Endothelial cell of umbilical vein (primary cell): ENCODE measurements at regions not wholly inside any gene's neighbourhood (a gene's known extent, or its start where the extent isn't known, plus 50 kb on each side); places are given as distances from the start of the nearest gene placed in this dataset.

ENCODE experiments used
- BruUV-seq: library from RNA; stranded (reverse); fragments of 400-500 nt; replicated peaks from 2 replicates; lab custom pipeline; 2021; lab: Mats Ljungman, UMichigan
- CTCF ChIA-PET: fragments of 300-600, 350-600 bp; sonication (Branson Sonifier 250); formaldehyde crosslinking; loops from one replicate; lab custom pipeline; 2021; ENCODE audit warnings: antibody characterized with exemption, inconsistent platforms; lab: Charles Lee
- POLR2A ChIA-PET: fragments of 300-600, 350-600 bp; sonication (Branson Sonifier 250); formaldehyde crosslinking; loops from one replicate; lab custom pipeline; 2021; ENCODE audit warnings: antibody characterized with exemption, inconsistent platforms; lab: Charles Lee
- DNase-seq: peaks from one replicate; pipeline ENCODE4 v3.0.0-alpha.2; 2011; ENCODE audit warnings: low read depth, low spot score
- FAIRE-seq: peaks from 2 replicates; lab custom pipeline; 2011; peaks lifted over from hg19 to GRCh38; lab: Jason Lieb, UNC
- H2AFZ ChIP-seq: 2 replicates; pipeline ENCODE4 v1.6.0; 2012; ENCODE audit warnings: low read depth, low read length, control low read depth, inconsistent platforms
- H3K27ac ChIP-seq: 2 replicates; pipeline ENCODE4 v1.5.1; 2011; ENCODE audit warnings: low read depth, mild to moderate bottlenecking, control low read depth, low read length, moderate library complexity; ENCODE audit not compliant: insufficient read depth
- H3K27me3 ChIP-seq, 2 experiments: 2 replicates each; pipeline versions ENCODE4 v1.6.0 to v1.6.1; 2011; ENCODE audit warnings: low read length in 2 of 2, mixed read lengths in 1 of 2; ENCODE audit not compliant: control insufficient read depth in 2 of 2, insufficient read depth in 2 of 2
- H3K36me3 ChIP-seq, 2 experiments: 2 replicates in 1 of 2; 3 replicates in 1 of 2; pipeline ENCODE4 v1.5.1; 2011; ENCODE audit warnings: low read length in 2 of 2, mild to moderate bottlenecking in 1 of 2, moderate library complexity in 1 of 2; ENCODE audit not compliant: control insufficient read depth in 2 of 2, insufficient read depth in 2 of 2; ENCODE audit errors: extremely low read depth in 1 of 2
- H3K4me1 ChIP-seq: 3 replicates; pipeline ENCODE4 v1.5.1; 2011; ENCODE audit warnings: mild to moderate bottlenecking, low read length; ENCODE audit not compliant: control insufficient read depth, insufficient read depth; ENCODE audit errors: extremely low read depth
- H3K4me2 ChIP-seq: 2 replicates; pipeline ENCODE4 v1.6.1; 2011; ENCODE audit warnings: low read length, control low read depth, mixed read lengths; ENCODE audit not compliant: insufficient read depth
- H3K4me3 ChIP-seq, 3 experiments: fragments of 200-600 bp in 1 of 3; sonication (generic), shearing (Covaris generic) in 1 of 3; replicated peaks in 1 of 3; 2 replicates each; pipeline ENCODE4 v1.5.1; 2011 to 2016; ENCODE audit warnings: control low read depth in 3 of 3, low read length in 3 of 3, mild to moderate bottlenecking in 2 of 3, inconsistent platforms in 1 of 3, low read depth in 1 of 3, moderate library complexity in 1 of 3; ENCODE audit not compliant: insufficient read depth in 1 of 3
- H3K79me2 ChIP-seq: 2 replicates; pipeline ENCODE4 v1.6.0; 2012; ENCODE audit warnings: low read length, inconsistent platforms; ENCODE audit not compliant: control insufficient read depth, insufficient read depth
- H3K9ac ChIP-seq: replicated peaks from 2 replicates; pipeline ENCODE3; 2011; ENCODE audit warnings: low read length, control low read depth; ENCODE audit not compliant: insufficient read depth; ENCODE audit errors: extremely low read depth
- H3K9me1 ChIP-seq: replicated peaks from 3 replicates; pipeline ENCODE4 v1.6.0; 2011; ENCODE audit warnings: mild to moderate bottlenecking, low read length; ENCODE audit not compliant: control insufficient read depth, insufficient read depth; ENCODE audit errors: extremely low read depth
- H3K9me3 ChIP-seq: replicated peaks from 2 replicates; pipeline ENCODE4 v1.5.1; 2012; ENCODE audit warnings: low read length, inconsistent platforms; ENCODE audit not compliant: control insufficient read depth, insufficient read depth
- H4K20me1 ChIP-seq: replicated peaks from 2 replicates; pipeline ENCODE3; 2011; ENCODE audit warnings: mild to moderate bottlenecking, low read length; ENCODE audit not compliant: control insufficient read depth, insufficient read depth; ENCODE audit errors: extremely low read depth
- EZH2 ChIP-seq: IDR thresholded peaks from 2 replicates; pipeline ENCODE4 v1.6.1; 2012; ENCODE audit warnings: borderline replicate concordance, low read depth, mild to moderate bottlenecking, moderate library complexity, low read length, inconsistent platforms; ENCODE audit not compliant: severe bottlenecking
- FOS ChIP-seq: IDR thresholded peaks from 2 replicates; pipeline ENCODE4 v1.6.1; 2011; ENCODE audit warnings: mild to moderate bottlenecking, low read length, moderate library complexity, borderline replicate concordance; ENCODE audit not compliant: insufficient read depth
- GATA2 ChIP-seq: IDR thresholded peaks from 2 replicates; pipeline ENCODE4 v1.7.0; 2011; ENCODE audit warnings: low read depth, mild to moderate bottlenecking, moderate library complexity, mixed read lengths, low read length; ENCODE audit not compliant: insufficient read length, insufficient read depth
- JUN ChIP-seq: IDR thresholded peaks from 2 replicates; pipeline ENCODE4 v1.6.1; 2011; ENCODE audit warnings: borderline replicate concordance, low read depth; ENCODE audit not compliant: insufficient read length, insufficient read depth
- MAX ChIP-seq: IDR thresholded peaks from 2 replicates; pipeline ENCODE4 v1.6.1; 2011; ENCODE audit not compliant: insufficient read depth, insufficient read length
- MYC ChIP-seq: IDR thresholded peaks from one replicate; pipeline ENCODE4 v1.6.1; 2011; ENCODE audit warnings: mild to moderate bottlenecking, low read depth, low read length
- POLR2A ChIP-seq: IDR thresholded peaks from 2 replicates; pipeline ENCODE4 v1.6.1; 2012; ENCODE audit warnings: low read depth, mild to moderate bottlenecking, control low read depth, low read length
- POLR2AphosphoS5 ChIP-seq: IDR thresholded peaks from 2 replicates; pipeline ENCODE4 v1.6.1; 2012; ENCODE audit warnings: low read depth, mild to moderate bottlenecking, control low read depth, low read length, moderate library complexity; ENCODE audit not compliant: insufficient read depth
- dilution Hi-C: fragments of 300-500 bp; cut with MboI; formaldehyde crosslinking; loops from one replicate; pipeline ENCODE4 v1.15.0; 2019; ENCODE audit warnings: low sequenced_read_pairs; ENCODE audit not compliant: extremely low pct_ligation_motif_present
- intact Hi-C: fragments of 100-400 bp; cut with micrococcal nuclease; formaldehyde crosslinking; loops from one replicate; pipeline ENCODE4 v1.10.0; 2022
- TF ChIP-seq, protein P1 (sequence below), 2 donors: IDR thresholded peaks; 1 replicate in 1 of 2; 2 replicates in 1 of 2; pipeline ENCODE4 v1.5.1; 2011; ENCODE audit warnings: low read length in 2 of 2, mild to moderate bottlenecking in 2 of 2, moderate library complexity in 2 of 2, control low read depth in 1 of 2, inconsistent platforms in 1 of 2, low read depth in 1 of 2; ENCODE audit not compliant: insufficient read depth in 1 of 2; ENCODE audit errors: extremely low read depth in 1 of 2

- Histone ChIP-seq H3K27me3 (no peaks in the 10 kb centered on the region), H3K9me3 (no peaks in the 10 kb centered on the region), H3K27ac (no peak overlapping the region), H3K36me3 (no peaks in the 10 kb centered on the region), H3K4me2 (no peak overlapping the region), H4K20me1 (no peaks in the 10 kb centered on the region), H3K9me1 (no peaks in the 10 kb centered on the region), H3K79me2 (no peaks in the 10 kb centered on the region), H3K9ac (no peak overlapping the region), H3K4me3 (no peak overlapping the region), H2AFZ (no peak overlapping the region), H3K4me1 (peaks cover under 1% of the 10 kb centered on the region)
- DNase-seq (no peak), FAIRE-seq (no peak)
- no TSS peak for BruUV-seq
- intact Hi-C loops = no loop called here
- dilution Hi-C loops = no loop called here
- no peak for TF ChIP-seq FOS
- TF ChIP-seq MYC = no peak
- TF ChIP-seq JUN = no peak
- TF ChIP-seq POLR2AphosphoS5 = no peak
- no peak for TF ChIP-seq EZH2
- no peak for TF ChIP-seq MAX
- TF ChIP-seq POLR2A = no peak
- no peak for TF ChIP-seq GATA2
- TF ChIP-seq, protein P1, sequence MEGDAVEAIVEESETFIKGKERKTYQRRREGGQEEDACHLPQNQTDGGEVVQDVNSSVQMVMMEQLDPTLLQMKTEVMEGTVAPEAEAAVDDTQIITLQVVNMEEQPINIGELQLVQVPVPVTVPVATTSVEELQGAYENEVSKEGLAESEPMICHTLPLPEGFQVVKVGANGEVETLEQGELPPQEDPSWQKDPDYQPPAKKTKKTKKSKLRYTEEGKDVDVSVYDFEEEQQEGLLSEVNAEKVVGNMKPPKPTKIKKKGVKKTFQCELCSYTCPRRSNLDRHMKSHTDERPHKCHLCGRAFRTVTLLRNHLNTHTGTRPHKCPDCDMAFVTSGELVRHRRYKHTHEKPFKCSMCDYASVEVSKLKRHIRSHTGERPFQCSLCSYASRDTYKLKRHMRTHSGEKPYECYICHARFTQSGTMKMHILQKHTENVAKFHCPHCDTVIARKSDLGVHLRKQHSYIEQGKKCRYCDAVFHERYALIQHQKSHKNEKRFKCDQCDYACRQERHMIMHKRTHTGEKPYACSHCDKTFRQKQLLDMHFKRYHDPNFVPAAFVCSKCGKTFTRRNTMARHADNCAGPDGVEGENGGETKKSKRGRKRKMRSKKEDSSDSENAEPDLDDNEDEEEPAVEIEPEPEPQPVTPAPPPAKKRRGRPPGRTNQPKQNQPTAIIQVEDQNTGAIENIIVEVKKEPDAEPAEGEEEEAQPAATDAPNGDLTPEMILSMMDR (IDR thresholded peaks at IDR 0.05; ENCODE audit: extremely low read depth in 1 of 2, insufficient read depth in 1 of 2, low read depth in 1 of 2, low read length in 2 of 2) = no peak
- POLR2A ChIA-PET = no interaction called here
- CTCF ChIA-PET = no interaction called here
Measured at GRCh38 chr6:139602577-139602976, 228.1 kb upstream of the CITED2 start.
